ENCODE measurements at regions not wholly inside any gene's neighbourhood (a gene's known extent, or its start where the extent isn't known, plus 50 kb on each side); places are given as distances from the start of the nearest gene placed in this dataset.
A peak's percentile ranks its signal among the peaks of the same experiment; 100 is the strongest.

DNA sequence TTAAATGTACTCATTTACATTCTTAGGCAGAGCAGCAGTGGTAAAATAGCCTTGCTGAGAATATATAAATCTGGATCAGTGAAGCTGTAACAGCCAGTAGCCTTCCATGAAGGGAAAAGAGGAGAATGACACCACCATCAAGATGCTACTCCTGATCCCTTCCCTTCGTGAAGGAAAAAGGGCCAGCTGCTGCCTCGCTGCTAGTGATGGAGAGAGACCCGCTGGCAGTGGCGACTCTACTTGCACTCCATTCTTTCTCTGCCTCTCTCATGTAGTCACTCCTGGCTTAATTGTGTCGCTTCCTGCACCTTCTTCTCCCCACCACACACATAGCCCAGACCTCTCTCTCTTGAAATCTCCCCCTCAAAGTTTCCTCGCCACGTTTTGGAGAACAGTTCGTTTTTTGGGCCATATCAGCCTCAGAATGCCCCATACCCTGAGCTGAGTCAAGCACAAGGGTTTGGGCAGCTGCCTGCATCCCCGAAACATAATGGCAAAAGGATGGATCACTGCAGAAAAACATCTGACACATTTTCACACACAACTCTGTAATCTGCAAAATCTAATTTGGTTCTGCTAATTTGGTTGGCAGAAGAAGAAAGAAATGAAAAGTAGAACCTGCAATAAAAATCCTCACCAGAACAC is 460.3 kb upstream of the IL12A start:
- ChIA-PET POLR2A (no interaction called here), CTCF (interaction anchor here (0.6 to 0.7 kb wide), 2 partner anchors 207 to 351 kb away, joined by 3 to 4 read pairs; no protein-coding TSS in a partner anchor)
- Histone ChIP-seq H3K9me3 (ENCODE audit: control insufficient read depth, insufficient read depth, low read depth, low read length) (no peaks in the 10 kb centered on the region), H3K27ac (ENCODE audit: extremely low read depth, low read depth, low read length) (no peak overlapping the region), H3K4me3 (ENCODE audit: low read depth, low read length) (no peak overlapping the region), H3K36me3 (ENCODE audit: control insufficient read depth in 2 of 2, insufficient read depth in 1 of 2, low read length in 2 of 2) (no peaks in the 10 kb centered on the region), H3K4me1 (ENCODE audit: control insufficient read depth, insufficient read depth, low read length) (no peaks in the 10 kb centered on the region)
- TF ChIP-seq OVOL3 (tag by site-specific recombination; IDR thresholded peaks at IDR 0.05) (no peak), KLF16 (tag by site-specific recombination; IDR thresholded peaks at IDR 0.05) (no peak), ZNF707 (tag by site-specific recombination; IDR thresholded peaks at IDR 0.05) (no peak), ZNF792 (tag by site-specific recombination; IDR thresholded peaks at IDR 0.05) (no peak), PRDM6 (tag by site-specific recombination; IDR thresholded peaks at IDR 0.05) (no peak), ZNF341 (tag by site-specific recombination; IDR thresholded peaks at IDR 0.05; ENCODE audit: low read depth) (no peak), ZNF138 (tag by site-specific recombination; IDR thresholded peaks at IDR 0.05; ENCODE audit: borderline replicate concordance) (no peak), ZNF664 (tag by site-specific recombination; IDR thresholded peaks at IDR 0.05) (no peak), ZBTB48 (tag by site-specific recombination; IDR thresholded peaks at IDR 0.05) (no peak), BCL11A (tag by site-specific recombination; IDR thresholded peaks at IDR 0.05; ENCODE audit: low read depth) (no peak), ZNF350 (tag by site-specific recombination; IDR thresholded peaks at IDR 0.05) (no peak), ZNF146 (tag by site-specific recombination; IDR thresholded peaks at IDR 0.05) (no peak), OSR2 (tag by site-specific recombination; IDR thresholded peaks at IDR 0.05) (no peak), SCRT1 (tag by site-specific recombination; IDR thresholded peaks at IDR 0.05; ENCODE audit: borderline replicate concordance) (no peak)

- POLR2A ChIA-PET, result no interaction called here
- Histone ChIP-seq H3K36me3 (ENCODE audit: control insufficient read depth in 2 of 2, insufficient read depth in 1 of 2, low read length in 2 of 2) (no peaks in the 10 kb centered on the region), H3K4me1 (ENCODE audit: control insufficient read depth, insufficient read depth, low read length) (no peaks in the 10 kb centered on the region), H3K9me3 (ENCODE audit: control insufficient read depth, insufficient read depth, low read depth, low read length) (no peaks in the 10 kb centered on the region), H3K27ac (ENCODE audit: extremely low read depth, low read depth, low read length) (no peak overlapping the region), H3K4me3 (ENCODE audit: low read depth, low read length) (no peak overlapping the region)
- CTCF ChIA-PET, result interaction anchor here (0.6 kb wide), 1 partner anchor 44 kb away, joined by 3 read pairs; no protein-coding TSS in a partner anchor
- TF ChIP-seq ZNF211 (tag by site-specific recombination; IDR thresholded peaks at IDR 0.05; ENCODE audit: low read depth) (no peak), ZFP3 (tag by site-specific recombination; IDR thresholded peaks at IDR 0.05; ENCODE audit: low read depth) (no peak), ZNF785 (tag by site-specific recombination; IDR thresholded peaks at IDR 0.05) (no peak), ZNF529 (tag by site-specific recombination; IDR thresholded peaks at IDR 0.05; ENCODE audit: insufficient replicate concordance) (no peak), ZNF169 (tag by site-specific recombination; IDR thresholded peaks at IDR 0.05) (no peak), WT1 (tag by site-specific recombination; IDR thresholded peaks at IDR 0.05) (no peak), KLF9 (tag by site-specific recombination; IDR thresholded peaks at IDR 0.05; ENCODE audit: low read depth) (no peak), ZNF10 (tag by site-specific recombination; IDR thresholded peaks at IDR 0.05) (no peak), GLIS1 (tag by site-specific recombination; IDR thresholded peaks at IDR 0.05) (peak; percentile 38; the same call in 1 of the 2 replicates), ZNF350 (tag by site-specific recombination; IDR thresholded peaks at IDR 0.05) (no peak), ZNF341 (tag by site-specific recombination; IDR thresholded peaks at IDR 0.05; ENCODE audit: low read depth) (no peak), BCL11B (tag by site-specific recombination; IDR thresholded peaks at IDR 0.05; ENCODE audit: low read depth) (no peak)
- TF ChIP-seq, protein P1, sequence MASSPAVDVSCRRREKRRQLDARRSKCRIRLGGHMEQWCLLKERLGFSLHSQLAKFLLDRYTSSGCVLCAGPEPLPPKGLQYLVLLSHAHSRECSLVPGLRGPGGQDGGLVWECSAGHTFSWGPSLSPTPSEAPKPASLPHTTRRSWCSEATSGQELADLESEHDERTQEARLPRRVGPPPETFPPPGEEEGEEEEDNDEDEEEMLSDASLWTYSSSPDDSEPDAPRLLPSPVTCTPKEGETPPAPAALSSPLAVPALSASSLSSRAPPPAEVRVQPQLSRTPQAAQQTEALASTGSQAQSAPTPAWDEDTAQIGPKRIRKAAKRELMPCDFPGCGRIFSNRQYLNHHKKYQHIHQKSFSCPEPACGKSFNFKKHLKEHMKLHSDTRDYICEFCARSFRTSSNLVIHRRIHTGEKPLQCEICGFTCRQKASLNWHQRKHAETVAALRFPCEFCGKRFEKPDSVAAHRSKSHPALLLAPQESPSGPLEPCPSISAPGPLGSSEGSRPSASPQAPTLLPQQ (tag by site-specific recombination; IDR thresholded peaks at IDR 0.05), result no peak
- TF ChIP-seq, protein P2, sequence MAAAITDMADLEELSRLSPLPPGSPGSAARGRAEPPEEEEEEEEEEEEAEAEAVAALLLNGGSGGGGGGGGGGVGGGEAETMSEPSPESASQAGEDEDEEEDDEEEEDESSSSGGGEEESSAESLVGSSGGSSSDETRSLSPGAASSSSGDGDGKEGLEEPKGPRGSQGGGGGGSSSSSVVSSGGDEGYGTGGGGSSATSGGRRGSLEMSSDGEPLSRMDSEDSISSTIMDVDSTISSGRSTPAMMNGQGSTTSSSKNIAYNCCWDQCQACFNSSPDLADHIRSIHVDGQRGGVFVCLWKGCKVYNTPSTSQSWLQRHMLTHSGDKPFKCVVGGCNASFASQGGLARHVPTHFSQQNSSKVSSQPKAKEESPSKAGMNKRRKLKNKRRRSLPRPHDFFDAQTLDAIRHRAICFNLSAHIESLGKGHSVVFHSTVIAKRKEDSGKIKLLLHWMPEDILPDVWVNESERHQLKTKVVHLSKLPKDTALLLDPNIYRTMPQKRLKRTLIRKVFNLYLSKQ (tag by site-specific recombination; IDR thresholded peaks at IDR 0.05; ENCODE audit: borderline replicate concordance), result no peak
- TF ChIP-seq, protein P3, sequence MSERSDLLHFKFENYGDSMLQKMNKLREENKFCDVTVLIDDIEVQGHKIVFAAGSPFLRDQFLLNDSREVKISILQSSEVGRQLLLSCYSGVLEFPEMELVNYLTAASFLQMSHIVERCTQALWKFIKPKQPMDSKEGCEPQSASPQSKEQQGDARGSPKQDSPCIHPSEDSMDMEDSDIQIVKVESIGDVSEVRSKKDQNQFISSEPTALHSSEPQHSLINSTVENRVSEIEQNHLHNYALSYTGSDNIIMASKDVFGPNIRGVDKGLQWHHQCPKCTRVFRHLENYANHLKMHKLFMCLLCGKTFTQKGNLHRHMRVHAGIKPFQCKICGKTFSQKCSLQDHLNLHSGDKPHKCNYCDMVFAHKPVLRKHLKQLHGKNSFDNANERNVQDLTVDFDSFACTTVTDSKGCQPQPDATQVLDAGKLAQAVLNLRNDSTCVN (tag by site-specific recombination; optimal IDR thresholded peaks at IDR 0.05), result no peak
- TF ChIP-seq, protein P4, sequence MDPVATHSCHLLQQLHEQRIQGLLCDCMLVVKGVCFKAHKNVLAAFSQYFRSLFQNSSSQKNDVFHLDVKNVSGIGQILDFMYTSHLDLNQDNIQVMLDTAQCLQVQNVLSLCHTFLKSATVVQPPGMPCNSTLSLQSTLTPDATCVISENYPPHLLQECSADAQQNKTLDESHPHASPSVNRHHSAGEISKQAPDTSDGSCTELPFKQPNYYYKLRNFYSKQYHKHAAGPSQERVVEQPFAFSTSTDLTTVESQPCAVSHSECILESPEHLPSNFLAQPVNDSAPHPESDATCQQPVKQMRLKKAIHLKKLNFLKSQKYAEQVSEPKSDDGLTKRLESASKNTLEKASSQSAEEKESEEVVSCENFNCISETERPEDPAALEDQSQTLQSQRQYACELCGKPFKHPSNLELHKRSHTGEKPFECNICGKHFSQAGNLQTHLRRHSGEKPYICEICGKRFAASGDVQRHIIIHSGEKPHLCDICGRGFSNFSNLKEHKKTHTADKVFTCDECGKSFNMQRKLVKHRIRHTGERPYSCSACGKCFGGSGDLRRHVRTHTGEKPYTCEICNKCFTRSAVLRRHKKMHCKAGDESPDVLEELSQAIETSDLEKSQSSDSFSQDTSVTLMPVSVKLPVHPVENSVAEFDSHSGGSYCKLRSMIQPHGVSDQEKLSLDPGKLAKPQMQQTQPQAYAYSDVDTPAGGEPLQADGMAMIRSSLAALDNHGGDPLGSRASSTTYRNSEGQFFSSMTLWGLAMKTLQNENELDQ (tag by site-specific recombination; IDR thresholded peaks at IDR 0.05; ENCODE audit: low read depth), result no peak
Observed at GRCh38 chr3:159532577-159532976, 456.1 kb upstream of the IL12A start.

All from HEK293 (cell line).